IPS DF 4.7 (cell line): ENCODE measurements at regions not wholly inside any gene's neighbourhood (a gene's known extent, or its start where the extent isn't known, plus 50 kb on each side); places are given as distances from the start of the nearest gene placed in this dataset.
A peak's percentile ranks its signal among the peaks of the same experiment; 100 is the strongest.
"Not testable (repeated sequence)": the region's sequence is repeated elsewhere in the genome, so short reads cannot be mapped to it uniquely, and the experiment has no call there.

Source experiments
- DNase-seq: peaks from one replicate; pipeline ENCODE4 v3.0.0-alpha.2; 2013; ENCODE audit warnings: low spot score; ENCODE audit errors: extremely low read depth

- no peak for DNase-seq
These were observed 73.0 kb downstream of the GBP6 start for GRCh38 chr1:89436856-89437255.

- not testable (repeated sequence) for DNase-seq
These were observed 74.4 kb downstream of the GBP6 start for GRCh38 chr1:89438301-89438700.

- DNase-seq = no peak
These were observed 77.1 kb downstream of the GBP6 start for GRCh38 chr1:89440911-89441310.

- DNase-seq = no peak
These were observed 79.8 kb upstream of the LRRC8B start for GRCh38 chr1:89444791-89445190.

DNA sequence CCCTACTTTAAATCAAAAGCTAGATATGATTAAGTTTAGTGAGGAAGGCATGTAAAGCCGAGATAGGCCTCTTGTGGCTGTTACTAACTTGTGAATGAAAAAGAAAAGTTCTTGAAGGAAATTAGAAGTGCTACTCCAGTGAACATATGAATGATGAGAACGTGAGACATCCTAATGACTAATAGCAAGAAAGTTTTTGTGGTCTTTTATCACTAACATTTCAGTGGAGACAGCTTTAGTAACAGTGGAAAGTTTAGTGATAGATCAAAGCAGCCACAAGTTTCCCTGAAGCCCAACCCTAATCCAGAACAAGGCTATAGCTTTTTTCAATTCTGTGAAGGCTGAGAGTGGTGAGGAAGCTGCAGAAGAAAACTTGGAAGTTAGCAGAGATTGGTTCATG, 73.6 kb upstream of the LRRC8B start:
- no peak for DNase-seq

- DNase-seq = no peak
These were observed 71.3 kb upstream of the LRRC8B start for GRCh38 chr1:89453123-89453972.

- peak; percentile 7 for DNase-seq
These were observed 69.6 kb upstream of the LRRC8B start for GRCh38 chr1:89454845-89455521.

DNA sequence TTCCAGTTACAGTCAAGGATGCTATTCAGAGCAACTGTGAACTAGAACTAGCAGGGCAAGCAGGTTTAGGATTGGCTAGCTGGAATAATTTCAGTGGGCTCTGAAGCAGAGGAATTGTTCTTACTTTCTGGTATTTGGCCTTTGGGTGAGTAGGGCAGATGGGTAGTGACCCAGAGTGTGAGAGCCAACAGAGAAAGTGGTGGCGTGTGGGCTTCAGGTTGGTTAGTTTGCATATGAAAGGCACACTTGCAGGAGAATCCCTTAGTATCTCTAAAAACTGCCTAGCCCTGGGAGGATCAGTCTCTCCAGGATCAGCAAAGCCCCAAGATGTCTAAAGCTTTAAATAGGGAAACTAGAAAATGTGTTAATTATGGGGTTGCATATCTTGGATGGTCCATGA, 67.6 kb upstream of the LRRC8B start:
- peak; percentile 9 for DNase-seq

GRCh38 chr1:89459081-89459480, 65.5 kb upstream of the LRRC8B start:
- DNase-seq = no peak

DNA sequence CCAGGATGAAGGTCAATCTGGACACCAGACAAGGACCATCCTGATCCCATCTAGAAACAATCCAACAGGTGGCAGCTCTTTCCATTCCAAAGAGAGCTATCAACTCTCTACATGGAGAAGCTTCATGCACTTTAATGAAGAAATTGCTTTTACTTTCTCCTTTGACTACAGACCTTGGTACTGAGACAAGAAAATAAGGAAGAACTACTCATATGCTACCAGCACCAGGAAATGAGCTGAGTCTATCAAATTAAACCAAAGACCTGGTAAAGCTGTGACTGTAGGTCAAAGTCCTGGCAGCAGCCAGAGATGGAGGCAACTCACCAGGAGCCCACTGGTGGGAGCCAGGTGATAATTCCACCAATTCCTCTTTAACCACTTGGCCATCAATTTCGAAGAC, 64.3 kb upstream of the LRRC8B start:
- no peak for DNase-seq

GRCh38 chr1:89462250-89462649, 62.4 kb upstream of the LRRC8B start:
- no peak for DNase-seq

DNA sequence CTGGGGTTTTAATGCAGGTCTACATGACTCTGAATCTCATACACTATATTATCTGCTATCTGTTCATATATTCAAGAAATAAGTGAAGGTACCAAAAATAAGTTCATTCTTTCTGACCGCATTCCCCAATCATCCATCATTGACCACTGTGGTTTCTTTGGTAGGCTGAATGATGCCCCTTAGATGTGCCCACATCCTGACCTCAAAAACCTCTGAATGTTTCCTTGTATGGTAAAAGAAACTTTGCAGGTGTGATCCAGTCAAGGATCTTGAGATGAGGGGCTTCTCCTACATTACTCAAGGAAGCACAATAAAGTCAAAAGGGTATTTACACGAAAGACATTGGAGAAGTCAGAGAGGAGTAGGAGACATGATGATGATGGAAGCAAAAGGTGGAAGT, 60.6 kb upstream of the LRRC8B start:
- DNase-seq = no peak

DNA sequence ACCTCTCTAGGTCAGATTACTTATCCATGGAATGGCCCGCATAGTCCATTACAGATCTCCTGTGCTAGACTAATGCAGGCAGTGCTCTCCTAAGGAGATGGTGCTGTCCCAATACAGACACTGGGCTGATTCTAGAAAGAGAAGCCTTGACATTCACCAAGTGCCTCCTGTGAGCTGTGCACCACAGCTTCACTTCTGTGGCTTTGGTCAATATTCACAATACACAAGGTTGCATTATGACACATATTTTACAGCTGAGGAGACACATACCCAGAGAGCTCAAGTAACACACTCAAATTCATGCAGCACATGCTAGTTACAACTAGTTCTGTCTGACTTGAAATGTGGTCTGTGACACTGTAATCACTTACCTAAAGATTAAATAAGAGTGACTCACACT, 59.4 kb upstream of the LRRC8B start:
- DNase-seq = no peak

DNA sequence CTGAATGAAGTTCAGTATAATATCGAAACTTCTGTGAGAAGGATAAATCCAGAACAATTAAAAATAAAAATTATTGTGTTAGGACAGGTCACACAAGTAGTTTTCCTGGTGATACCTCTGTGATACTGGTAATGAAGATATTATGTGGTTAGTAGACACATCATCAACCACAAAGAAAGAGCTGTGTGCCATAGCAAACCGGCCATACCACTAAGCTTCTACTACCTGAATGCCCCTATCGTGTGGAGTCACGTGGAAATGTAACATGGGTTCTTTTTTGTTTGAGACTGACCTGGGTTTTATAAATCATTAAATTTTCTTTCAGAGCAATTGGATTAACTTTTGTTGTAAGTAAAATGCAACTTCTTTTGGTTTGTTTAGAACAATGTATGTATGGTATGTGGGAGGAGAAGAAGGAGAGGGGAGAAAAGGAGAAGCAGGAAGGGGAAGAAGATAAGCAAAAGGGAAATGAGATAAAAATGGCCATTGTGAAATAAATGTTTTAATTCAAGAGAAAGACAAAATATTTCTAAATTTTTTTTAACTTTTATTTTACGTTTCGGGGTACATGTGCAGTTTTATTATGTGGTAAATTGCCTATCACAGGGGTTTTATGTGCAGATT, 58.2 kb upstream of the LRRC8B start:
- no peak for DNase-seq

GRCh38 chr1:89472253-89472652, 52.4 kb upstream of the LRRC8B start:
- no peak for DNase-seq

- no peak for DNase-seq
These were observed 51.7 kb upstream of the LRRC8B start for GRCh38 chr1:89472886-89473417.
